Loucy (cell line): ENCODE measurements at regions not wholly inside any gene's neighbourhood (a gene's known extent, or its start where the extent isn't known, plus 50 kb on each side); places are given as distances from the start of the nearest gene placed in this dataset.

Experiments used
- EZH2phosphoT487 ChIP-seq: fragments of 200-600 bp; IDR thresholded peaks from 2 replicates; pipeline ENCODE4 v1.6.1; 2018; ENCODE audit warnings: antibody characterized with exemption, mild to moderate bottlenecking, moderate library complexity, borderline replicate concordance
- TF ChIP-seq, protein P1 (sequence below): fragments of 200-600 bp; sonication (generic); conservative IDR thresholded peaks from 2 replicates; pipeline ENCODE4 v1.5.1; 2014; ENCODE audit warnings: mild to moderate bottlenecking, antibody characterized with exemption, low read length

DNA sequence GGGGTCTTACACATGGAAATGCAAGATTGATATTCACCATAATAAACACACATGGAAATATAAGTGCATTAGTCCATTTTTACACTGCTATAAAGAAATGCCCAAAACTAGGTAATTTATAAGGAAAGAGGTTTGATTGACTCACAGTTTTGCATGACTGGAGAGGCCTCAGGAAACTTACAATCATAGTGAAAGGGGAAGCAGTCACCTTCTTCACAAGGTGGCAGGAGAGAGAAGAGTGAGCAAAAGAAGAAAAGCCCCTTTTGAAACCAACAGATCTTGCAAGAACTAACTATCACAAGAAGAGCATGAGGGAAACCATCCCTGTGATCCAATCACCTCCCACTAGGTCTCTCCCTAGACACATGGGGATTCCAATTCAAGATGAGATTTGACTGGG, 111.7 kb upstream of the TP63 start:
- TF ChIP-seq, protein P1, sequence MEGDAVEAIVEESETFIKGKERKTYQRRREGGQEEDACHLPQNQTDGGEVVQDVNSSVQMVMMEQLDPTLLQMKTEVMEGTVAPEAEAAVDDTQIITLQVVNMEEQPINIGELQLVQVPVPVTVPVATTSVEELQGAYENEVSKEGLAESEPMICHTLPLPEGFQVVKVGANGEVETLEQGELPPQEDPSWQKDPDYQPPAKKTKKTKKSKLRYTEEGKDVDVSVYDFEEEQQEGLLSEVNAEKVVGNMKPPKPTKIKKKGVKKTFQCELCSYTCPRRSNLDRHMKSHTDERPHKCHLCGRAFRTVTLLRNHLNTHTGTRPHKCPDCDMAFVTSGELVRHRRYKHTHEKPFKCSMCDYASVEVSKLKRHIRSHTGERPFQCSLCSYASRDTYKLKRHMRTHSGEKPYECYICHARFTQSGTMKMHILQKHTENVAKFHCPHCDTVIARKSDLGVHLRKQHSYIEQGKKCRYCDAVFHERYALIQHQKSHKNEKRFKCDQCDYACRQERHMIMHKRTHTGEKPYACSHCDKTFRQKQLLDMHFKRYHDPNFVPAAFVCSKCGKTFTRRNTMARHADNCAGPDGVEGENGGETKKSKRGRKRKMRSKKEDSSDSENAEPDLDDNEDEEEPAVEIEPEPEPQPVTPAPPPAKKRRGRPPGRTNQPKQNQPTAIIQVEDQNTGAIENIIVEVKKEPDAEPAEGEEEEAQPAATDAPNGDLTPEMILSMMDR = no peak
- TF ChIP-seq EZH2phosphoT487 = no peak
